Stimulated activated CD4-positive, alpha-beta T cell treated with anti-CD3 and anti-CD28 coated beads, TNF-alpha, amount 100 ng/mL, for 48 hours (primary cell): ENCODE measurements at regions not wholly inside any gene's neighbourhood (a gene's known extent, or its start where the extent isn't known, plus 50 kb on each side); places are given as distances from the start of the nearest gene placed in this dataset.
"Not testable (repeated sequence)": the region's sequence is repeated elsewhere in the genome, so short reads cannot be mapped to it uniquely, and the experiment has no call there.

ENCODE experiments used
- DNase-seq, 3 donors: peaks; one replicate each; pipeline ENCODE4 v3.0.0-alpha.2; 2020; ENCODE audit warnings: low read depth in 3 of 3

DNA sequence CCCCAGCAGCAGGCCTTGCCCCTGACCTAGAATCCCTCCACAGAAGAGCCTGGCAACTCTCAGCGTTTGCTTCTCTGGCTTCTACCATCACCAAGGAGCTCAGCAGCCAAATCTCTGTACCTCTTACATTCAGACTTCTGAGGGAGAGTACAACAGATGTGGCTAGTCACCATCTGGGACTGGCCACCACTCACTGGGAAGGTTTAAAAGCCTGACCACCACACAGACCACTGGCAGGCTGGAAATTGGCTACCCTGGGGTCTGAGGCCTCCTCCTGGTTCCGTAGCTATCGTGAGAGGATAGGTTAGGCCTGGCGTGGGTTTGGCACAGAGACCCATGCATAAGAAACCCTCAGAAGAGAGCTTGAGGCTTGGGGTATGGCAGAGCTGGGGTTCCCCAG, 478.5 kb upstream of the CADM1 start:
- DNase-seq, result no peak

GRCh38 chr11:115981814-115982471, 477.7 kb upstream of the CADM1 start:
- no peak for DNase-seq

DNA sequence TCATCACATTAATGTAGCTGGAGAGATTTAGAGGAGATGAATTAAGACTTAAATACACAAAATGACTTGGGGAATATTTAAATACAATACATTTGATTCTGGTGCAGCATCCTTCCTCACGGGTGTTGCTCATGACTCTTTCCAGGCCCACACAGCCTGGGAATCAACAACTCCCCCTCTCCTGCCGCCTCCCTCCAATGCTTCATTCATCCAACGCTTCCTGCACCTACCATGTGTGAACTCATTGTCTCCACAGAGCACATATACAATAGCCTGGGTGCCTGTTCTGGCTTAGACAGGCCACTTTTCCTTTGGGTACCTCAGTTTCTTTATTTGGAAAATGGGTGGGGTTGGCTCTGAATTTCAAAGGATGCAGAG, 476.9 kb upstream of the CADM1 start:
- no peak for DNase-seq

- DNase-seq, result no peak
Observed at GRCh38 chr11:115980337-115981103, 476.3 kb upstream of the CADM1 start.

GRCh38 chr11:115974703-115975102, 470.5 kb upstream of the CADM1 start:
- DNase-seq, result no peak

GRCh38 chr11:115967203-115967602, 463.0 kb upstream of the CADM1 start:
- not testable (repeated sequence) for DNase-seq

GRCh38 chr11:115965767-115966504, 461.7 kb upstream of the CADM1 start:
- DNase-seq, result no peak

DNA sequence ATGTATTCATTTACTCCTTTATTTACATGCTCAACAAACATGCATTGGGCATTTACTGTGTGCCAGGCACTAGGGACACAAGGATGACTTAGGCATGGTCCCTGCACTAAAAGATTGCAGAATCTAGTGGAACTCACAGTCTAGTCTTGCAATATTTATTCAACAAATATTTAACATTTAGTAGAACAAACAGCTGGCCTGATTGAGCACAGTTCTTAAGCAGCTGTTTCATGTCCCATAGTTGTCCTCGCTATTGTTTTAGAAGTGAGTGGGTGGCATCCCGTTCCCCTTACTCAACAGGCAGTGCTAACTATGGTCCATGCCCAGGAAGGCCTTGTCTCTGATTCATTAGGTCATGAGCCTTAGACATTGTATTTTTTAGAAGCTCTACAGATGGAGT, 459.9 kb upstream of the CADM1 start:
- DNase-seq, result no peak

DNA sequence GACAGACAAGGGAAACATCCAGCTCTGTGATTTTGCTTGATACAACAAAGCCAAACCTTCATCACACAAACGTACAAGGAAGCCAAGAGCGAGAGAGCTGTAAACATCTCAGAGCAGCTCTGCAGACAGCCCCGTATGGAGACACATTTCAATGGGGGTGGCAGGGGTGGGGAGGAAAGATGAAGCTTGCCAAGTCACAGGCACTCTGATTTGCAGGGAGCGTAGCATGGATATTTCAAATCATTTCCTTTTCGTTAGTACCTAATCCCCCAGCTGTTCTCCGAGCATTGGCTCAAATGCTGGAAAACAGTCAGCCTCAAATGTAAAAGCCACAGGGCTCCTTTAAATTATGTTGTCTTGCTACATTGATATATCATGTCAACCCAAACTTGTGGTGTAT, 458.9 kb upstream of the CADM1 start:
- no peak for DNase-seq

DNA sequence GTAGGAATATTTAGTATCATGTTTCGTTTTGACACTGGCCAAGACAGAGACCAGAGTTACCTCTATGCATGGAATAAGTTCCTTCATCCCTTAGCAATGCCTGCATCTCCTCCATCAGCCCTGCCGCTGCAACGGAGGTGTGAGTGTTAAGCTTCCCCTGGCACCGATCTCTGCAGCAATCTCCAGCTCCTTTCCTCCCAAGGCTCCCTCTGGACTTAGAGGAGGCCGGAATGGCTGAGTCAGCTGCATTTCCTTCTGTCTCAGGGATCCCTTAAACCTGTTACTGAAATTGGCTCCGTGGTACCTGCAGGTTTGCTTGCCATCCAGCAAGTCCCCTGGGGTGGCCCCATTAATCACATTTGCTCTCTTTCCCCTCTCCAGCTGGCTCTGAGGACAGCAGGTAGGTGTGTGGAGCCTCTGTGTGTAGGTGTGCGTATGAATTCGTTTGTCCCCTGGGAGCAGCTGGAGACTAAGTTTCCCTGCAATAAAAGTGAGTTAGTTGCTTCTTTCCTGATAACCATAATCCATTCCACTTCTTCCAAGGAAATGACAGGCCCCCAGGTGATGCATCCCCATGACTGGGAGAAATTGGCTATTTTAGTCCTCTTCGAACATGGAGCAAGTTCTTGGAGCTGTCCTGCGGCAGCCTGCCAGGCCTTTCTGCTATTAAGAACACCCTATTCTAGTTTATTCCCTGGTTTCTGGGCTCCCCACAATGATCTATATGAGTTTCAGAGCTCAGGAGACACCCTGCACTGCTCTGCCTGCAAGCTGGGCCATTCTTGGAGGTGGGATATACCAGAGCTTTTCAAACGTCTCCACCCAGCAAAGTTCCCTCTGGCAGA, 457.2 kb upstream of the CADM1 start:
- DNase-seq, result no peak

DNA sequence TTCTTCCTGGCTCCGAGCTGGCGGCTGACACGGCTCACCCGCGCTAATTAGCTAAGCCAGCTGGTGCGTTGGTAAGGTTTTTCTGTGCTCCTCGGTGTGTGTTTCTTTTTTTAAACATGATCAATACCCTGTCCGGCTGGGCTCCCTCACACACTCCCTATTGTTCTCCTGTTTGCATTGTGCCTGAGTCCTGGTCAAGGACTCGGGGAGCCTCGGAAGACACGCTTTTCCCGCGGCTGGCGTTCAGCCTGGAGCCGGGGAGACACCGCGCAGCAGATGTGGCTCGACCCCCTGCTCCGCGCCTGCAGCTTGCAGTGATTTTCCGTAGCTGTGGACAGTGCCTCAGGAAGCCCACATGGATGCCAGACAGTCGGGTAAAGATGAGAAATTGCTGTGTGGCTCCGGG, 454.9 kb upstream of the CADM1 start:
- no peak for DNase-seq

GRCh38 chr11:115958089-115959000, 454.1 kb upstream of the CADM1 start:
- no peak for DNase-seq

- no peak for DNase-seq
Observed at GRCh38 chr11:115955803-115956202, 451.6 kb upstream of the CADM1 start.

DNA sequence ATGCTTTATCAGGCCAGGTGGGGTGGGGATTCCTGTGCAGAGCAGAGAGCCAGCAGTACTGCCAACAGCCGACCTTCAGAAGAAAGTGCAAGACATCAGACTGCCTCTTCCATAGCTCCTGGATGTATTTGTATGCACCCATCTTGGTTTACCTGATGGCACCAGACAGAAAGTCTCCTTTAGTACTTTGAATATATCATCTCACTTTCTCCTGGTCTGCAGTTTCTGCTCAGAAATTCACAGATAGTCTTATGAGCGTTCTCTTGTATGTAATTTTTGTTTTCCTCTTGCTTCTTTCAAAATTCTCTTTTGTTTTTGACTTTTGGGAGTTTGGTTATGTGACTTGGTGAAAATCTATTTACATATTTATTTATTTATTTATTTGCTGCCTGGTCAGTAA, 446.4 kb upstream of the CADM1 start:
- no peak for DNase-seq

GRCh38 chr11:115944596-115944995, 440.4 kb upstream of the CADM1 start:
- no peak for DNase-seq

- DNase-seq, result no peak
Observed at GRCh38 chr11:115942011-115942410, 437.8 kb upstream of the CADM1 start.

- no peak for DNase-seq
Observed at GRCh38 chr11:115941481-115941993, 437.3 kb upstream of the CADM1 start.

DNA sequence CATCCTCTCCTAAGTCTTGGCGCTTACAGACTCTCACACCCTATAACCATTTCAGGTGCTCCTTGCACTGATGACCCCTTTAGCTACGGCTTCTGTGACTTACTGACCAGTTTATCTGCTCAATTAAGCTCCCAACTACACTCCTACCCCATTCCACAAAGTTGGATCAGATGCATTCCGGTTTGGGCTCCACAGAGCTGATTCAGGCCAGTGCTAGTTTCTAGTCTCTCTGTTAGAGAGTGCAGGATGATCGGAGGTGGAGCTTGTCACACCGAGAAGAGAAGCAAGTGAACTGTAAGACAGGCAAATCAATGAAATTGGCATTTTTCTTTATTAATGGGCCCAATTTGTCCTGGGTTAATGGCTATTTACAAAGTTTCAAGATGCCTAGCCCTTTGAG, 436.8 kb upstream of the CADM1 start:
- no peak for DNase-seq

DNA sequence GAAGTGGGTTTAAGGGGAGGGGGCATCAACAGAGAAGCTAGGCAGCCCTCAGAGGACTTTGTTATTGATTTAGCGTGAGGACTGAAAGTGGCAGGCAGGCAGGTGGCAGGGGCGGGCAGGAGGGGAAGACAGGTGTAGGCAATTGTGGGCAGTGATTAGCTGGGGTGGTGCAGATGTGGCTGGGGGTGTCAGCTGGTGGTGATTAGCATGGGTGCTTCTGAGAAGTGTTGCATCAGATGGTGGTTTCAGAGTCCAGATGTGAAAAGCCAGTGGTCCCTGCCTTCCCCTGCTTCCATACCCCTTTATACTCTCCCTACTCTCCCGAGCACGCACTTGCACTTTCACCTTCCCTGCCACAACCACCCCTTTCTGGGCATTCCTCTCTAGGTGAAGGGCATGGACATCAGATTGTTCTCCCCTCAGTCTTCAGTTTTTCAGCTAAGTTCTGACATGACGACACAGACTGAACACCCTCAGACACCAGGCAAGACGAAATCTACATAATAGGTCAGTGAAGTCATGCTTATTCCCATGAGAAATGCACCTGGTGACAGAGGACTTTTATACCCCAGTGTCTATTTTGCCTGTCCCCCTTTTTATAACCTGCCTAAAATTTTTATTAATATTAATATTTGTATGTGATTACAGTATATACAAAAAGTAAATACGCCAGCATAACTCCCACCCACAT, 435.7 kb upstream of the CADM1 start:
- no peak for DNase-seq

GRCh38 chr11:115939104-115939730, 435.0 kb upstream of the CADM1 start:
- no peak for DNase-seq
